Activated T-helper 17 cell treated with anti-CD3 and anti-CD28 coated beads, Interleukin-2, amount 50 U/mL, for 72 hours (primary cell): ENCODE measurements at regions not wholly inside any gene's neighbourhood (a gene's known extent, or its start where the extent isn't known, plus 50 kb on each side); places are given as distances from the start of the nearest gene placed in this dataset.
A peak's percentile ranks its signal among the peaks of the same experiment; 100 is the strongest.

Experiments
- ATAC-seq: fragments of 150-1000 bp; cut with Tn5 transposase; replicated peaks from 2 replicates; pipeline ENCODE4 v1.10.0; 2021; ENCODE audit warnings: mild to moderate bottlenecking, moderate library complexity
- H3K27ac Mint-ChIP-seq: one replicate; pipeline ENCODE4 v1.8.0; 2022; ENCODE audit warnings: mixed read lengths
- H3K27me3 Mint-ChIP-seq: one replicate; pipeline ENCODE4 v1.8.0; 2022; ENCODE audit warnings: mixed read lengths
- H3K36me3 Mint-ChIP-seq: one replicate; pipeline ENCODE4 v1.8.0; 2022; ENCODE audit warnings: low read depth, mild to moderate bottlenecking, mixed read lengths
- H3K4me1 Mint-ChIP-seq: one replicate; pipeline ENCODE4 v1.8.0; 2022; ENCODE audit warnings: mixed read lengths
- H3K4me3 Mint-ChIP-seq: one replicate; pipeline ENCODE4 v1.8.0; 2022; ENCODE audit warnings: mild to moderate bottlenecking, mixed read lengths
- H3K9me3 Mint-ChIP-seq: one replicate; pipeline ENCODE4 v1.8.0; 2022; ENCODE audit warnings: mixed read lengths

GRCh38 chr3:31413515-31413914, 119.2 kb upstream of the STT3B start:
- Mint-ChIP-seq H3K4me3 (no peak overlapping the region), H3K4me1 (peaks cover 6% of the 10 kb centered on the region), H3K27ac (no peak overlapping the region), H3K36me3 (no peaks in the 10 kb centered on the region), H3K9me3 (no peaks in the 10 kb centered on the region), H3K27me3 (no peaks in the 10 kb centered on the region)
- ATAC-seq, result no peak

- H3K27ac Mint-ChIP-seq, result no peak overlapping the region
- no peak overlapping the region for H3K4me3 Mint-ChIP-seq
- H3K36me3 Mint-ChIP-seq, result no peaks in the 10 kb centered on the region
- ATAC-seq, result no peak
- peaks cover 4% of the 10 kb centered on the region for H3K9me3 Mint-ChIP-seq
- no peaks in the 10 kb centered on the region for H3K27me3 Mint-ChIP-seq
- H3K4me1 Mint-ChIP-seq, result peaks cover 6% of the 10 kb centered on the region
Observed at GRCh38 chr3:31416980-31417379, 115.7 kb upstream of the STT3B start.

- peaks cover 11% of the 10 kb centered on the region for H3K4me1 Mint-ChIP-seq
- no peaks in the 10 kb centered on the region for H3K27me3 Mint-ChIP-seq
- no peak overlapping the region for H3K4me3 Mint-ChIP-seq
- no peaks in the 10 kb centered on the region for H3K36me3 Mint-ChIP-seq
- H3K9me3 Mint-ChIP-seq, result peaks cover 4% of the 10 kb centered on the region
- H3K27ac Mint-ChIP-seq, result no peak overlapping the region
- no peak for ATAC-seq
Observed at GRCh38 chr3:31417486-31417885, 115.2 kb upstream of the STT3B start.

- Mint-ChIP-seq H3K4me3 (no peak overlapping the region), H3K9me3 (peaks cover 4% of the 10 kb centered on the region), H3K27me3 (no peaks in the 10 kb centered on the region), H3K36me3 (no peaks in the 10 kb centered on the region), H3K27ac (peak overlapping the region; percentile 31), H3K4me1 (peaks cover 13% of the 10 kb centered on the region)
- ATAC-seq, result no peak
Observed at GRCh38 chr3:31420311-31420710, 112.4 kb upstream of the STT3B start.

- peak; percentile 97 for ATAC-seq
- peak overlapping the region; percentile 37 for H3K4me3 Mint-ChIP-seq
- H3K27ac Mint-ChIP-seq, result peak overlapping the region; percentile 31
- no peaks in the 10 kb centered on the region for H3K27me3 Mint-ChIP-seq
- H3K9me3 Mint-ChIP-seq, result peaks cover 8% of the 10 kb centered on the region
- no peaks in the 10 kb centered on the region for H3K36me3 Mint-ChIP-seq
- H3K4me1 Mint-ChIP-seq, result peaks cover 13% of the 10 kb centered on the region
Observed at GRCh38 chr3:31421314-31422048, 111.2 kb upstream of the STT3B start.

GRCh38 chr3:31422237-31422636, 110.5 kb upstream of the STT3B start:
- Mint-ChIP-seq H3K4me1 (peaks cover 13% of the 10 kb centered on the region), H3K27ac (no peak overlapping the region), H3K4me3 (no peak overlapping the region), H3K36me3 (no peaks in the 10 kb centered on the region), H3K9me3 (peaks cover 8% of the 10 kb centered on the region), H3K27me3 (no peaks in the 10 kb centered on the region)
- no peak for ATAC-seq

- H3K4me3 Mint-ChIP-seq, result no peak overlapping the region
- H3K27me3 Mint-ChIP-seq, result no peaks in the 10 kb centered on the region
- no peak for ATAC-seq
- peaks cover 12% of the 10 kb centered on the region for H3K9me3 Mint-ChIP-seq
- H3K27ac Mint-ChIP-seq, result no peak overlapping the region
- no peaks in the 10 kb centered on the region for H3K36me3 Mint-ChIP-seq
- peaks cover 13% of the 10 kb centered on the region for H3K4me1 Mint-ChIP-seq
Observed at GRCh38 chr3:31423482-31423881, 109.2 kb upstream of the STT3B start.

GRCh38 chr3:31425401-31425800, 107.3 kb upstream of the STT3B start:
- Mint-ChIP-seq H3K4me3 (no peak overlapping the region), H3K4me1 (peaks cover 13% of the 10 kb centered on the region)
- no peak for ATAC-seq

GRCh38 chr3:31427623-31428022, 105.1 kb upstream of the STT3B start:
- H3K4me1 Mint-ChIP-seq, result peaks cover under 1% of the 10 kb centered on the region
- H3K4me3 Mint-ChIP-seq, result no peak overlapping the region
- no peak overlapping the region for H3K27ac Mint-ChIP-seq
- ATAC-seq, result no peak
- no peaks in the 10 kb centered on the region for H3K27me3 Mint-ChIP-seq
- H3K9me3 Mint-ChIP-seq, result peaks cover 8% of the 10 kb centered on the region
- H3K36me3 Mint-ChIP-seq, result no peaks in the 10 kb centered on the region

More at GRCh38 chr3:31425401-31425800, 107.3 kb upstream of the STT3B start:
- Mint-ChIP-seq H3K9me3 (peaks cover 8% of the 10 kb centered on the region), H3K27ac (no peak overlapping the region), H3K36me3 (no peaks in the 10 kb centered on the region), H3K27me3 (no peaks in the 10 kb centered on the region)

GRCh38 chr3:31431321-31431720, 101.4 kb upstream of the STT3B start:
- H3K36me3 Mint-ChIP-seq, result no peaks in the 10 kb centered on the region
- no peak overlapping the region for H3K4me3 Mint-ChIP-seq
- no peak overlapping the region for H3K27ac Mint-ChIP-seq
- H3K27me3 Mint-ChIP-seq, result no peaks in the 10 kb centered on the region
- peaks cover 4% of the 10 kb centered on the region for H3K9me3 Mint-ChIP-seq
- no peak for ATAC-seq
- H3K4me1 Mint-ChIP-seq, result peaks cover 5% of the 10 kb centered on the region

- Mint-ChIP-seq H3K27me3 (no peaks in the 10 kb centered on the region), H3K36me3 (no peaks in the 10 kb centered on the region), H3K9me3 (peaks cover 15% of the 10 kb centered on the region), H3K27ac (peak overlapping the region; percentile 39), H3K4me1 (peaks cover 5% of the 10 kb centered on the region), H3K4me3 (no peak overlapping the region)
- ATAC-seq, result peak; percentile 42
Observed at GRCh38 chr3:31432897-31433678, 99.6 kb upstream of the STT3B start.

- no peak overlapping the region for H3K4me3 Mint-ChIP-seq
- H3K9me3 Mint-ChIP-seq, result peaks cover 15% of the 10 kb centered on the region
- H3K36me3 Mint-ChIP-seq, result no peaks in the 10 kb centered on the region
- no peaks in the 10 kb centered on the region for H3K27me3 Mint-ChIP-seq
- peak overlapping the region; percentile 39 for H3K27ac Mint-ChIP-seq
- H3K4me1 Mint-ChIP-seq, result peaks cover 5% of the 10 kb centered on the region
- ATAC-seq, result peak; percentile 67
Observed at GRCh38 chr3:31433679-31433992, 99.1 kb upstream of the STT3B start.

- H3K27me3 Mint-ChIP-seq, result no peaks in the 10 kb centered on the region
- no peak overlapping the region for H3K27ac Mint-ChIP-seq
- peaks cover 5% of the 10 kb centered on the region for H3K4me1 Mint-ChIP-seq
- peaks cover 15% of the 10 kb centered on the region for H3K9me3 Mint-ChIP-seq
- ATAC-seq, result no peak
- no peaks in the 10 kb centered on the region for H3K36me3 Mint-ChIP-seq
- no peak overlapping the region for H3K4me3 Mint-ChIP-seq
Observed at GRCh38 chr3:31434819-31435218, 97.9 kb upstream of the STT3B start.

- H3K36me3 Mint-ChIP-seq, result no peaks in the 10 kb centered on the region
- no peak overlapping the region for H3K27ac Mint-ChIP-seq
- ATAC-seq, result no peak
- peaks cover 5% of the 10 kb centered on the region for H3K4me1 Mint-ChIP-seq
- no peaks in the 10 kb centered on the region for H3K27me3 Mint-ChIP-seq
- no peak overlapping the region for H3K4me3 Mint-ChIP-seq
- peaks cover 15% of the 10 kb centered on the region for H3K9me3 Mint-ChIP-seq
Observed at GRCh38 chr3:31436830-31437229, 95.9 kb upstream of the STT3B start.

- no peak overlapping the region for H3K4me3 Mint-ChIP-seq
- H3K27me3 Mint-ChIP-seq, result no peaks in the 10 kb centered on the region
- H3K36me3 Mint-ChIP-seq, result no peaks in the 10 kb centered on the region
- H3K9me3 Mint-ChIP-seq, result peaks cover 15% of the 10 kb centered on the region
- no peaks in the 10 kb centered on the region for H3K4me1 Mint-ChIP-seq
- no peak overlapping the region for H3K27ac Mint-ChIP-seq
- ATAC-seq, result no peak
Observed at GRCh38 chr3:31438742-31439141, 94.0 kb upstream of the STT3B start.
